ENCODE measurements at regions not wholly inside any gene's neighbourhood (a gene's known extent, or its start where the extent isn't known, plus 50 kb on each side); places are given as distances from the start of the nearest gene placed in this dataset.

DNA sequence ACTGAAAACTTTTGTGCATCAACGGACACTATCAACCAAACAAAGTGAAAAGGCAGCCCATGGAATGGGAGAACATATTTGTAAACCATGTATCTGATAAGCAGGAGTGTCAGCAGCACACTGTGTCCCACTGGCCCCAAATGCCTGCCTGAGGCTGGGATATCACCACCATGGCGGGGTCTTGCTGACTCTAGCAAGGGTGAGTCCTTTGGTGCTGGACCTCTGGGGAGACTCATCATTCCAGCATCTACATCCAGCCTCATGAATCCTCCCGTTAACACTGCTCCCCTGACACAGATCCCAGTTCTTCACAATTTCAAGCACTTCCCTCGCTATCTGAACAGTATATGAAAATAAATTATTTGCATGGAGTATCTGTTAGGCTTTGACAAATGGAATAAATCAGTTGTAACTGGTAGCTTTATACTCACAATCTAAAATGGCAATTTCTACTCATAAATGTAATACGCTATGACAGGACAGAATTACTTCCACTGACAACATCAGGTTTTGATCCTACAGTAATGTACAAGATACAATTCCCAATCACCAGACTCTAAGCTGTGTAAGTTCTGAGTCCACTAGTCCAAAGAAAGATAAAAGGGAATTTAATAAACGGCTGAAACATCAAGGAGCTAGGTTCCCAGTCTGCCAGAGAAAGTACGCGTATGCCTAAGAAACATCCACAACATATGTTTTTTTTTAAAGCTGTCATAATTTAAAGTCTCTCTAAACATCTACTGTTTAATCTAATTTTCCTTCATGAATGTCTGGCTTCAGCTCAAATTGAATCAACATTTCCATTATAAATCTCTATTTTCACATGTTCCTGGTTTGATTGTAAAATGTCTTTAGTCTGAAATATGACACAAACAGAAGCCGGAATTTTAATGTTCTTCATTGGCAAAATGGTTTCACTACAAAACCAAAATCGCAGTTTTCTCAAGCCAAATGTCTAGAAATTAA is 95.1 kb downstream of the SIPA1L2 start:
- Histone ChIP-seq H3K9ac (ENCODE audit: extremely low read depth, insufficient read length, low read length) (no peak overlapping the region), H2AK5ac (ENCODE audit: insufficient read length, low read length) (no peak overlapping the region), H4K8ac (replicated peaks; ENCODE audit: insufficient read length, low read depth, low read length) (no peak overlapping the region), H3T11ph (ENCODE audit: low read length) (no peak overlapping the region), H3K27ac (ENCODE audit: insufficient read length, low read depth, low read length) (no peak overlapping the region), H4K20me1 (ENCODE audit: control insufficient read depth, insufficient read depth, insufficient read length) (no peaks in the 10 kb centered on the region), H3K4me1 (ENCODE audit: insufficient read depth, low read length) (peaks cover 4% of the 10 kb centered on the region; the same call in 1 of the 2 replicates), H3K79me2 (ENCODE audit: insufficient read depth, low read length) (peaks cover under 1% of the 10 kb centered on the region; the same call in 1 of the 2 replicates), H2BK120ac (ENCODE audit: low read depth, low read length, poor library complexity, severe bottlenecking) (no peak overlapping the region), H3K23ac (ENCODE audit: insufficient read length, low read depth, low read length) (no peak overlapping the region), H3K4me2 (ENCODE audit: insufficient read depth, insufficient read length, low read length) (no peak overlapping the region), H3K79me1 (ENCODE audit: insufficient read depth, low read depth, low read length, poor library complexity, severe bottlenecking) (no peaks in the 10 kb centered on the region), H3K14ac (ENCODE audit: insufficient read depth, low read length) (no peak overlapping the region), H2BK20ac (ENCODE audit: low read depth, low read length, poor library complexity, severe bottlenecking) (no peak overlapping the region), H3K9me3 (ENCODE audit: control insufficient read depth, low read depth, low read length) (no peaks in the 10 kb centered on the region), H2AFZ (ENCODE audit: low read length) (no peak overlapping the region), H3K4ac (ENCODE audit: low read depth, low read length) (no peak overlapping the region), H4K91ac (ENCODE audit: insufficient read length, low read depth, low read length) (no peak overlapping the region), H3K18ac (ENCODE audit: insufficient read length, low read depth, low read length) (no peak overlapping the region), H3K56ac (ENCODE audit: insufficient read length, low read depth, low read length) (no peak overlapping the region), H2BK5ac (ENCODE audit: insufficient read length, low read length) (no peak overlapping the region), H3K23me2 (ENCODE audit: insufficient read length, low read depth, low read length, poor library complexity, severe bottlenecking) (no peaks in the 10 kb centered on the region), H3K27me3 (ENCODE audit: insufficient read depth, low read length) (no peaks in the 10 kb centered on the region), H2BK12ac (ENCODE audit: insufficient read length, low read depth, low read length) (no peak overlapping the region), H4K5ac (ENCODE audit: insufficient read length, low read depth, low read length) (no peak overlapping the region), H2BK15ac (ENCODE audit: low read depth, low read length) (no peak overlapping the region)
- WGBS (ENCODE audit: extremely low coverage, insufficient read length, low lambda C conversion rate): no CpG with 5 or more reads among the region's 10 CpGs
- TF ChIP-seq, protein P1, sequence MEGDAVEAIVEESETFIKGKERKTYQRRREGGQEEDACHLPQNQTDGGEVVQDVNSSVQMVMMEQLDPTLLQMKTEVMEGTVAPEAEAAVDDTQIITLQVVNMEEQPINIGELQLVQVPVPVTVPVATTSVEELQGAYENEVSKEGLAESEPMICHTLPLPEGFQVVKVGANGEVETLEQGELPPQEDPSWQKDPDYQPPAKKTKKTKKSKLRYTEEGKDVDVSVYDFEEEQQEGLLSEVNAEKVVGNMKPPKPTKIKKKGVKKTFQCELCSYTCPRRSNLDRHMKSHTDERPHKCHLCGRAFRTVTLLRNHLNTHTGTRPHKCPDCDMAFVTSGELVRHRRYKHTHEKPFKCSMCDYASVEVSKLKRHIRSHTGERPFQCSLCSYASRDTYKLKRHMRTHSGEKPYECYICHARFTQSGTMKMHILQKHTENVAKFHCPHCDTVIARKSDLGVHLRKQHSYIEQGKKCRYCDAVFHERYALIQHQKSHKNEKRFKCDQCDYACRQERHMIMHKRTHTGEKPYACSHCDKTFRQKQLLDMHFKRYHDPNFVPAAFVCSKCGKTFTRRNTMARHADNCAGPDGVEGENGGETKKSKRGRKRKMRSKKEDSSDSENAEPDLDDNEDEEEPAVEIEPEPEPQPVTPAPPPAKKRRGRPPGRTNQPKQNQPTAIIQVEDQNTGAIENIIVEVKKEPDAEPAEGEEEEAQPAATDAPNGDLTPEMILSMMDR (conservative IDR thresholded peaks at IDR 0.05): no peak
- no peak overlapping the region for H3K4me3 Mint-ChIP-seq
- H3K27me3 Mint-ChIP-seq (ENCODE audit: low read depth): peaks cover 2% of the 10 kb centered on the region
- no peak overlapping the region for H3K27ac Mint-ChIP-seq
- DNase-seq: no peak
- H3K36me3 Mint-ChIP-seq (ENCODE audit: insufficient read depth in 1 of 3, low read depth in 3 of 3): no peaks in the 10 kb centered on the region
- peaks cover 21 to 26% of the 10 kb centered on the region in 2 experiments for H3K4me1 Mint-ChIP-seq
- H3K9me3 Mint-ChIP-seq: no peaks in the 10 kb centered on the region
